Osteocyte (in vitro differentiated cells): ENCODE measurements at regions not wholly inside any gene's neighbourhood (a gene's known extent, or its start where the extent isn't known, plus 50 kb on each side); places are given as distances from the start of the nearest gene placed in this dataset.

Experiments
- DNase-seq: peaks from one replicate; pipeline ENCODE4 v3.0.0; 2021; ENCODE audit warnings: mixed read lengths; ENCODE audit not compliant: unreplicated experiment; ENCODE audit errors: extremely low spot score
- H3K27ac Mint-ChIP-seq: one replicate; pipeline ENCODE4 v1.8.0; 2021; ENCODE audit warnings: mild to moderate bottlenecking, mixed read lengths; ENCODE audit not compliant: unreplicated experiment
- H3K27me3 Mint-ChIP-seq: one replicate; pipeline ENCODE4 v1.8.0; 2021; ENCODE audit warnings: mixed read lengths; ENCODE audit not compliant: unreplicated experiment
- H3K36me3 Mint-ChIP-seq: one replicate; pipeline ENCODE4 v1.8.0; 2021; ENCODE audit warnings: mixed read lengths; ENCODE audit not compliant: unreplicated experiment
- H3K4me1 Mint-ChIP-seq: one replicate; pipeline ENCODE4 v1.8.0; 2021; ENCODE audit warnings: mixed read lengths; ENCODE audit not compliant: unreplicated experiment
- H3K4me3 Mint-ChIP-seq: one replicate; pipeline ENCODE4 v1.8.0; 2021; ENCODE audit warnings: mild to moderate bottlenecking, moderate library complexity, mixed read lengths; ENCODE audit not compliant: unreplicated experiment
- H3K9me3 Mint-ChIP-seq: one replicate; pipeline ENCODE4 v1.8.0; 2021; ENCODE audit warnings: mixed read lengths; ENCODE audit not compliant: unreplicated experiment
- TF ChIP-seq, protein P1 (sequence below): fragments of 200-600 bp; sonication (generic); IDR thresholded peaks from 2 replicates; pipeline ENCODE4 v1.5.0; 2021; ENCODE audit warnings: antibody characterized with exemption, mild to moderate bottlenecking, moderate library complexity

GRCh38 chr7:45390180-45390579 is 184.0 kb upstream of the ADCY1 start:
- TF ChIP-seq, protein P1, sequence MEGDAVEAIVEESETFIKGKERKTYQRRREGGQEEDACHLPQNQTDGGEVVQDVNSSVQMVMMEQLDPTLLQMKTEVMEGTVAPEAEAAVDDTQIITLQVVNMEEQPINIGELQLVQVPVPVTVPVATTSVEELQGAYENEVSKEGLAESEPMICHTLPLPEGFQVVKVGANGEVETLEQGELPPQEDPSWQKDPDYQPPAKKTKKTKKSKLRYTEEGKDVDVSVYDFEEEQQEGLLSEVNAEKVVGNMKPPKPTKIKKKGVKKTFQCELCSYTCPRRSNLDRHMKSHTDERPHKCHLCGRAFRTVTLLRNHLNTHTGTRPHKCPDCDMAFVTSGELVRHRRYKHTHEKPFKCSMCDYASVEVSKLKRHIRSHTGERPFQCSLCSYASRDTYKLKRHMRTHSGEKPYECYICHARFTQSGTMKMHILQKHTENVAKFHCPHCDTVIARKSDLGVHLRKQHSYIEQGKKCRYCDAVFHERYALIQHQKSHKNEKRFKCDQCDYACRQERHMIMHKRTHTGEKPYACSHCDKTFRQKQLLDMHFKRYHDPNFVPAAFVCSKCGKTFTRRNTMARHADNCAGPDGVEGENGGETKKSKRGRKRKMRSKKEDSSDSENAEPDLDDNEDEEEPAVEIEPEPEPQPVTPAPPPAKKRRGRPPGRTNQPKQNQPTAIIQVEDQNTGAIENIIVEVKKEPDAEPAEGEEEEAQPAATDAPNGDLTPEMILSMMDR = no peak
- Mint-ChIP-seq H3K27ac (no peak overlapping the region), H3K36me3 (no peaks in the 10 kb centered on the region), H3K4me1 (no peaks in the 10 kb centered on the region), H3K27me3 (no peaks in the 10 kb centered on the region), H3K4me3 (no peak overlapping the region), H3K9me3 (peaks cover 6% of the 10 kb centered on the region)
- DNase-seq = no peak

DNA sequence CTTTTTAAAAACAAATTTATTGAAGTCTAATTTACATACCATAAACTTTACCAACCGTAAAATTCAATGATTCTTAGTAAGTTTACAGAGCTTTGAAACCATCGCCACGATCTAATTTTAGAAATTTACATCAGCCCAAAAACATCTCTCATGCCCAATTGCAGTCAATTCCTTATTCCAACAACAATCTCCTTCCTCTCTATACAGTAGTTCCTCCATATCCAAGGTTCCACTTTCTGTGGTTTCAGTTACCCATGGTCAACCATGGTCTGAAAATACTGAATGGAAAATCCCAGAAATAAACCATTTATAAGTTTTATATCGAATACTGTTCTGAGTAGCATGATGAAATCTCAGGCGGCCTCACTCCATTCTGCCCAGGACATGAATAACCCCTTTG is 183.4 kb upstream of the ADCY1 start:
- H3K27ac Mint-ChIP-seq = no peak overlapping the region
- DNase-seq = no peak
- no peaks in the 10 kb centered on the region for H3K36me3 Mint-ChIP-seq
- no peaks in the 10 kb centered on the region for H3K4me1 Mint-ChIP-seq
- H3K27me3 Mint-ChIP-seq = no peaks in the 10 kb centered on the region
- H3K4me3 Mint-ChIP-seq = no peak overlapping the region
- TF ChIP-seq, protein P1 = no peak
- peaks cover 6% of the 10 kb centered on the region for H3K9me3 Mint-ChIP-seq

DNA sequence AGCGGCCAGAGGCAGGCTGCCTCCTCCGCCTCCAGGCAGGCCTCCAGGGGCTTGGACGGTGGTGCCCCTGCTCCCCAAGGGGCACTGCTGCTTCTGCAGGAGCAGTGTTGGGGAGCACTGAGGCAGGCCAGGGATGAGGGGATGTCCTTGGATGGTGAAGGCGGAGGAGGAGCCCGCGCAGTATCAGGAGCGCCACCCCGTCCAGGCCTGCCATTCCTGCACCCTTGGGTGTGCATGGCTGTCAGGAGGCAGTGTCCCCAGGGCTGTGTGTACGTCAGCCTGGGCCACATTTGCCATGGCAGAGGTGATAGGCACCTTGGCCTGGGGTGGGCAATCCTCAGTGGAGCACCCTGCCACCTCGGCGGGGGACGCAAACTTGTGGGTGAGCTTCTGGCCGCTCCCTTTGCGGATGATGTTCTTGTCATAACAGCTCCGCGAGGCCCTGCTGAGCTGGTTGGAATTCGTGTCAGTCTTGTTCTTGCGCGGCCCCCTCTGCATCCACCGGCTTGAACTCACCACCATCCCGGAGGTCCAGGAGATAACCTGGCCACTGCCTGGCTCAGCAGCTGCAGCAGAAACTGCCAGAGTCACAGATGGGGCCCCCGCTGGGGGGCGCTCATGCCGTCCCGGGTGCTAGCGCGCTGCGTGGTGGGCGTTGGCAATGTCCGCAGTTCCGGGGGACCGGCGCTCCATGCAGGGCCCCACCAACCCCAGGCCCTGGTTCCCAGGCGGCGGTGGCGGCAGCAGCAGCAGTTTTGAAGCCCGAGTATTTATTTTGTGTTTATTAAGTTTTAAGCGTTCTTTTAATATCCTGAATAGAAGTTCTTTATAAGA is 182.3 kb upstream of the ADCY1 start:
- Mint-ChIP-seq H3K36me3 (no peaks in the 10 kb centered on the region), H3K9me3 (peaks cover 6% of the 10 kb centered on the region), H3K27me3 (no peaks in the 10 kb centered on the region), H3K27ac (no peak overlapping the region), H3K4me3 (no peak overlapping the region), H3K4me1 (no peaks in the 10 kb centered on the region)
- no peak for DNase-seq
- TF ChIP-seq, protein P1 = no peak

GRCh38 chr7:45394117-45394708 is 180.0 kb upstream of the ADCY1 start:
- Mint-ChIP-seq H3K27me3 (no peaks in the 10 kb centered on the region), H3K9me3 (peaks cover 6% of the 10 kb centered on the region), H3K27ac (no peak overlapping the region), H3K4me3 (no peak overlapping the region), H3K4me1 (no peaks in the 10 kb centered on the region), H3K36me3 (no peaks in the 10 kb centered on the region)
- TF ChIP-seq, protein P1 = no peak
- no peak for DNase-seq

DNA sequence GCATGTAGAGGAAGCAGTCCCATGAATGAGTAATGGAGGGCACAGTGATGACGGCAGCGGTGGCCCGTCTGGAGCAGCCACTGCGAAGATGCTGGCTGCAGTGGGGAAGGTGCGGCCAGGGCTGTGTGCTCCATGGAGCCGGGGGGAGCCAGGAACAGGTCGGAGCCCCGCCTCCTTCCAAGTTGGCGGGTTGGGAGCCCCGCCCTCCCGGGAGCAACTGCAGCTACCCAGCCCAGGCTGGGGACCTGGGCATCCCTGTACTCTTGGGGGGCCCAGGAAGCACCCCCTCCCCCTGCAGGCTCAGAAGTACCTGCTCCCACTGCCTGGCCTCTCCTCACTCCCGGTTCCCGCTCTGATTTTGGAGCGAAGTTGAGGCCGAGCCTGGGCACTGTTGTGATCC is 175.1 kb upstream of the ADCY1 start:
- H3K4me3 Mint-ChIP-seq = no peak overlapping the region
- no peak overlapping the region for H3K27ac Mint-ChIP-seq
- peaks cover 11% of the 10 kb centered on the region for H3K9me3 Mint-ChIP-seq
- no peaks in the 10 kb centered on the region for H3K27me3 Mint-ChIP-seq
- H3K36me3 Mint-ChIP-seq = no peaks in the 10 kb centered on the region
- H3K4me1 Mint-ChIP-seq = no peaks in the 10 kb centered on the region
- no peak for DNase-seq
- TF ChIP-seq, protein P1 = no peak
